ENCODE measurements at regions not wholly inside any gene's neighbourhood (a gene's known extent, or its start where the extent isn't known, plus 50 kb on each side); places are given as distances from the start of the nearest gene placed in this dataset.

DNA sequence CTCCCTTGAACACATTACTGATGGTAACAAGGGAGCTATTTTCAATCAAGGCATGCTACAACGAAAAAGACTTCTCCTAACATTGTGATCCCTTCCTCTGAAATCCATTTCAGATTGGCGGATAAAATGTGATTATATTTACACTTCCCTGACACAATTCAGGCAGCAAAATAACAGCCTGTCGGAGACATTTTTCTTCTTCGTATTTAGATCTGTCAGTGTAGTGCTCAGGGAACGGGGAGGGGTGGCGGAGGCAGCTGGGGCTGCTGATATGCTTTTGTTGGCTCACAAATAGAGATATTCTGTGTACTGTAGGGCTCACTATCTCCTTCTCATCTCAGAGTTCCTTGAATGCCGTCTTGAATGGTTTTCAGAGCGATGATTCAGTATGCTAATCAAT, 1261.7 kb upstream of the AUTS2 start:
- intact Hi-C loops (cut with DNase I), result no loop called here
- Histone ChIP-seq H3K27ac (no peak overlapping the region), H3K9me3 (peaks cover 0 to 38% of the 10 kb centered on the region in 2 donors), H3K4me3 (no peak overlapping the region), H3K4me1 (no peaks in the 10 kb centered on the region), H3K36me3 (no peaks in the 10 kb centered on the region), H3K27me3 (no peaks in the 10 kb centered on the region)
- TF ChIP-seq, protein P1, sequence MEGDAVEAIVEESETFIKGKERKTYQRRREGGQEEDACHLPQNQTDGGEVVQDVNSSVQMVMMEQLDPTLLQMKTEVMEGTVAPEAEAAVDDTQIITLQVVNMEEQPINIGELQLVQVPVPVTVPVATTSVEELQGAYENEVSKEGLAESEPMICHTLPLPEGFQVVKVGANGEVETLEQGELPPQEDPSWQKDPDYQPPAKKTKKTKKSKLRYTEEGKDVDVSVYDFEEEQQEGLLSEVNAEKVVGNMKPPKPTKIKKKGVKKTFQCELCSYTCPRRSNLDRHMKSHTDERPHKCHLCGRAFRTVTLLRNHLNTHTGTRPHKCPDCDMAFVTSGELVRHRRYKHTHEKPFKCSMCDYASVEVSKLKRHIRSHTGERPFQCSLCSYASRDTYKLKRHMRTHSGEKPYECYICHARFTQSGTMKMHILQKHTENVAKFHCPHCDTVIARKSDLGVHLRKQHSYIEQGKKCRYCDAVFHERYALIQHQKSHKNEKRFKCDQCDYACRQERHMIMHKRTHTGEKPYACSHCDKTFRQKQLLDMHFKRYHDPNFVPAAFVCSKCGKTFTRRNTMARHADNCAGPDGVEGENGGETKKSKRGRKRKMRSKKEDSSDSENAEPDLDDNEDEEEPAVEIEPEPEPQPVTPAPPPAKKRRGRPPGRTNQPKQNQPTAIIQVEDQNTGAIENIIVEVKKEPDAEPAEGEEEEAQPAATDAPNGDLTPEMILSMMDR (IDR thresholded peaks at IDR 0.05), result no peak
- no peak for ATAC-seq
- DNase-seq, result no peak

DNA sequence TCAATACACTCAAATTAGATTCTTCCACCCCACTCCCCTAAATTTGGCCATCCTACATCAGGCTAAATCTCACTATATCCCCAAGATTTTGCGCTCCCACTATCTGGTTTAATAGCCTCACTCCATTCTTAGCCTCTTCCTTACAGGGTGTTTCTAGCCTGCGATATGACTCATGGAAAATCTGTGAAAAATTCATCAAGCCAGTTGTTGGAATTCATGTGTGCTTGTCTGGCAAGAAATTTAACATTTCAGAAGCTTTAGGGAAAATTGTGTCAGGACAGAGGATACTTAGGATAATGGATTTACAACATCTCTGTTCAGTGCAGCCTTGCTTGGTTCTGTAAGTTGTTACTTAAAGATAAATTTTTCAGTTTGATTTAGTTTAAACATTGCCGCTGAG, 1249.9 kb upstream of the AUTS2 start:
- Histone ChIP-seq H3K9me3 (peaks cover 0 to 33% of the 10 kb centered on the region in 2 donors), H3K27ac (no peak overlapping the region), H3K27me3 (no peaks in the 10 kb centered on the region), H3K36me3 (no peaks in the 10 kb centered on the region), H3K4me3 (no peak overlapping the region), H3K4me1 (no peaks in the 10 kb centered on the region)
- TF ChIP-seq, protein P1 (IDR thresholded peaks at IDR 0.05), result no peak
- DNase-seq, result no peak
- ATAC-seq, result no peak
- intact Hi-C loops (cut with DNase I), result no loop called here

GRCh38 chr7:68362745-68363518, 1235.3 kb upstream of the AUTS2 start:
- no peak overlapping the region for H3K4me3 ChIP-seq
- TF ChIP-seq, protein P1 (IDR thresholded peaks at IDR 0.05), result no peak
- DNase-seq (no peak), ATAC-seq (no peak)
- intact Hi-C loops (cut with DNase I), result no loop called here
- H3K4me1 ChIP-seq, result no peaks in the 10 kb centered on the region
- H3K9me3 ChIP-seq, result peaks cover 0 to 18% of the 10 kb centered on the region in 2 donors
- H3K36me3 ChIP-seq, result no peaks in the 10 kb centered on the region
- H3K27me3 ChIP-seq, result no peaks in the 10 kb centered on the region
- no peak overlapping the region for H3K27ac ChIP-seq

DNA sequence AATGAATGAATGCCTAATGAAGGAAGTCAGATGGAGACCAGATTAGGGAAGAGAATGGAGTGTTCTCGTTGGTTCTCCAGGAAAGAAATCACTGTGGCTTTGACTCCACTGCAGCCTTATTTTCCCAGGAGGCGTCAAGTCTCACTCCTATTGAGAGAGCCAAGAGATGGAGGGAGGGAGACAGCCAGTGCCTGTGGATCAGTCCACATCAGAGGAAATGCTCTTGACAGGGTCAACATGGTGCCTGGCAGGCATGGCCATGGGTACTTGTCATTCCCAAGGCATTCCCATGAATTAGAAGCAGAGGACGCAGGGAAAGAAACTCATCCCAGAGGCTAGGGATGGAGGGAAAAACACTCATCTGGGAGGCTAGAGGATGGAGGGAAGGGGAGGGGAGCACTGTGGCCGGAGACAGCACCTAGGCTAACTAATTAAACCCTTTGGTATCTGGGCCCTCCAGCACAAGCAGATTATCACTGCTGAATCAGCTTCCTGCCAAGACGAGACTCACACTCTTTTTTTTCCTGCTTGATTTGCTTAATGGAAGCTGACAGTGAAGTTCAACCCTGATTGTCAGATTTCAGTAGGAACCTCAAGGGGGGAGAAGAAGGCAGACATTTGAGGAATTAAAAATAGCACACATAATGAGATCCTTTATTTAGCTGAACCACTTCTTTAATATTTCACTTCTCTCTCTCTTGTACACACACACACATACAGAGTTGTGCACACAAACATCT, 1233.2 kb upstream of the AUTS2 start:
- no peak overlapping the region for H3K4me3 ChIP-seq
- no peaks in the 10 kb centered on the region for H3K36me3 ChIP-seq
- H3K4me1 ChIP-seq, result no peaks in the 10 kb centered on the region
- TF ChIP-seq, protein P1 (IDR thresholded peaks at IDR 0.05), result no peak
- ATAC-seq (no peak), DNase-seq (no peak)
- no peaks in the 10 kb centered on the region for H3K27me3 ChIP-seq
- no peak overlapping the region for H3K27ac ChIP-seq
- intact Hi-C loops (cut with DNase I), result no loop called here
- H3K9me3 ChIP-seq, result peaks cover 0 to 21% of the 10 kb centered on the region in 2 donors

DNA sequence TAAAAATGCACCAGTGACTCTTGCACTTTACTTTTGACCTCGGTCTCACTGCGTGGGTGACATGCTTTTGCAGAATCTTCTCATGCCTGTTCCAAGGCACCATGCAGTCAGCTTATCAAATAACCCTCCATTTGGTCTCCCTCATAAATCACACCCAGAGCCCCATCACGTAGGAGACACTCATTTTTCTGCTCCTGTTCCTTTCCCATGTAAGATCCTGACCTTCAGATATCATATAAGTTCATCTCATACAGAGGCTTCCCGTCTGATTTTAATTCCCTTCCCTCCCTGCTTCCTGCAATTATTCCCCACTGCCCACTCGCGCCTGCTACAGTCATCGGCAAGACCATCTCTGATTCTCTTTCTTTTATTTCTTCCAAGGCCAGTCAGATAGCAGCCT, 1226.3 kb upstream of the AUTS2 start:
- H3K27ac ChIP-seq, result no peak overlapping the region

More for the DNA sequence above, 1226.3 kb upstream of the AUTS2 start:
- intact Hi-C loops (cut with DNase I), result no loop called here
- DNase-seq, result no peak
- TF ChIP-seq, protein P1 (IDR thresholded peaks at IDR 0.05), result no peak
- ATAC-seq, result no peak
- H3K4me1 ChIP-seq, result no peaks in the 10 kb centered on the region
- H3K4me3 ChIP-seq, result no peak overlapping the region
- peaks cover 0 to 18% of the 10 kb centered on the region in 2 donors for H3K9me3 ChIP-seq
- no peaks in the 10 kb centered on the region for H3K36me3 ChIP-seq
- H3K27me3 ChIP-seq, result no peaks in the 10 kb centered on the region
